Suprapubic skin (tissue), 4 donors: ENCODE measurements at regions not wholly inside any gene's neighbourhood (a gene's known extent, or its start where the extent isn't known, plus 50 kb on each side); places are given as distances from the start of the nearest gene placed in this dataset.

Experiments
- DNase-seq, 2 donors: peaks; one replicate each; pipeline ENCODE4 v3.0.0-alpha.2; 2019; ENCODE audit warnings: low spot score in 2 of 2
- H3K27ac ChIP-seq: fragments of 200-600 bp; sonication (generic); one replicate; pipeline ENCODE4 v1.5.1; 2019
- H3K27me3 ChIP-seq: fragments of 200-600 bp; sonication (generic); one replicate; pipeline ENCODE4 v1.5.1; 2019
- H3K36me3 ChIP-seq: fragments of 200-600 bp; sonication (generic); one replicate; pipeline ENCODE4 v1.5.1; 2019
- H3K4me1 ChIP-seq: fragments of 200-600 bp; sonication (generic); one replicate; pipeline ENCODE4 v1.5.1; 2019
- H3K4me3 ChIP-seq: fragments of 200-600 bp; sonication (generic); one replicate; pipeline ENCODE4 v1.5.1; 2019; ENCODE audit warnings: mild to moderate bottlenecking
- H3K9me3 ChIP-seq: fragments of 200-600 bp; sonication (generic); one replicate; pipeline ENCODE4 v1.5.1; 2019
- CTCF ChIP-seq, 2 donors: fragments of 200-600 bp in 1 of 2; fragments of 450-650 bp in 1 of 2; sonication (generic) in 1 of 2; IDR thresholded peaks; one replicate each; pipeline ENCODE4 v1.5.1; 2016 to 2019; ENCODE audit warnings: antibody characterized with exemption in 2 of 2, mild to moderate bottlenecking in 1 of 2, moderate library complexity in 1 of 2
- EP300 ChIP-seq: sonication (generic); formaldehyde crosslinking; IDR thresholded peaks from one replicate; pipeline ENCODE4 v1.6.1; 2017; ENCODE audit warnings: antibody characterized with exemption
- POLR2A ChIP-seq, 2 donors: fragments of 450-650 bp; IDR thresholded peaks; one replicate each; pipeline ENCODE4 v1.6.1; 2017; ENCODE audit warnings: antibody characterized with exemption in 2 of 2, mild to moderate bottlenecking in 2 of 2, moderate library complexity in 2 of 2
- POLR2AphosphoS5 ChIP-seq, 3 donors: sonication (generic); formaldehyde crosslinking; IDR thresholded peaks; one replicate each; pipeline ENCODE4 v1.6.1; 2017; ENCODE audit warnings: antibody characterized with exemption in 3 of 3
- WGBS: methylation state at CpG from one replicate; pipeline ENCODE4 v1.1.5; 2018; 5-methylcytosine and 5-hydroxymethylcytosine counted together

- no peak for TF ChIP-seq POLR2AphosphoS5 (IDR thresholded peaks at IDR 0.05)
- TF ChIP-seq EP300: no peak
- TF ChIP-seq POLR2A (IDR thresholded peaks at IDR 0.05): no peak
- no peak for TF ChIP-seq CTCF (IDR thresholded peaks at IDR 0.05)
- Histone ChIP-seq H3K36me3 (no peaks in the 10 kb centered on the region), H3K4me1 (no peaks in the 10 kb centered on the region), H3K4me3 (no peak overlapping the region), H3K27me3 (no peaks in the 10 kb centered on the region), H3K9me3 (no peaks in the 10 kb centered on the region), H3K27ac (no peak overlapping the region)
- 47% methylated on average over 3 of the region's 3 CpGs for WGBS
- DNase-seq: no peak
Measured at GRCh38 chr13:53382008-53382407, 353.4 kb downstream of the OLFM4 start.

- no peaks in the 10 kb centered on the region for H3K27me3 ChIP-seq
- 69% methylated on average over 2 of the region's 2 CpGs for WGBS
- H3K4me1 ChIP-seq: no peaks in the 10 kb centered on the region
- TF ChIP-seq POLR2AphosphoS5 (IDR thresholded peaks at IDR 0.05) (no peak), CTCF (IDR thresholded peaks at IDR 0.05) (no peak), EP300 (no peak), POLR2A (IDR thresholded peaks at IDR 0.05) (no peak)
- H3K27ac ChIP-seq: no peak overlapping the region
- H3K9me3 ChIP-seq: no peaks in the 10 kb centered on the region
- no peaks in the 10 kb centered on the region for H3K36me3 ChIP-seq
- H3K4me3 ChIP-seq: no peak overlapping the region
- no peak for DNase-seq
Measured at GRCh38 chr13:53398051-53398450, 369.4 kb downstream of the OLFM4 start.

GRCh38 chr13:53405616-53406015, 377.0 kb downstream of the OLFM4 start:
- no peak for TF ChIP-seq EP300
- no peak for TF ChIP-seq POLR2A (IDR thresholded peaks at IDR 0.05)
- no peak for TF ChIP-seq POLR2AphosphoS5 (IDR thresholded peaks at IDR 0.05)
- no peak for TF ChIP-seq CTCF (IDR thresholded peaks at IDR 0.05)
- H3K4me3 ChIP-seq: no peak overlapping the region
- no peak for DNase-seq
- 90% methylated on average over 8 of the region's 8 CpGs for WGBS
- no peaks in the 10 kb centered on the region for H3K4me1 ChIP-seq
- no peaks in the 10 kb centered on the region for H3K27me3 ChIP-seq
- no peak overlapping the region for H3K27ac ChIP-seq
- no peaks in the 10 kb centered on the region for H3K9me3 ChIP-seq
- H3K36me3 ChIP-seq: no peaks in the 10 kb centered on the region

- no peak for TF ChIP-seq POLR2AphosphoS5 (IDR thresholded peaks at IDR 0.05)
- no peak for TF ChIP-seq CTCF (IDR thresholded peaks at IDR 0.05)
- TF ChIP-seq EP300: no peak
- no peak for TF ChIP-seq POLR2A (IDR thresholded peaks at IDR 0.05)
- Histone ChIP-seq H3K36me3 (no peaks in the 10 kb centered on the region), H3K4me1 (no peaks in the 10 kb centered on the region), H3K27me3 (no peaks in the 10 kb centered on the region), H3K4me3 (no peak overlapping the region), H3K27ac (no peak overlapping the region), H3K9me3 (no peaks in the 10 kb centered on the region)
- DNase-seq: no peak
- 86% methylated on average over 8 of the region's 8 CpGs for WGBS
Measured at GRCh38 chr13:53408306-53408705, 379.7 kb downstream of the OLFM4 start.

GRCh38 chr13:53408847-53409568, 380.4 kb downstream of the OLFM4 start:
- no peak overlapping the region for H3K27ac ChIP-seq
- no peak for DNase-seq
- no peaks in the 10 kb centered on the region for H3K36me3 ChIP-seq
- no peak for TF ChIP-seq EP300
- TF ChIP-seq POLR2AphosphoS5 (IDR thresholded peaks at IDR 0.05): no peak
- TF ChIP-seq CTCF (IDR thresholded peaks at IDR 0.05): no peak
- TF ChIP-seq POLR2A (IDR thresholded peaks at IDR 0.05): no peak
- no peaks in the 10 kb centered on the region for H3K9me3 ChIP-seq
- H3K27me3 ChIP-seq: no peaks in the 10 kb centered on the region
- H3K4me3 ChIP-seq: no peak overlapping the region
- no peaks in the 10 kb centered on the region for H3K4me1 ChIP-seq
- 97% methylated on average over 21 of the region's 24 CpGs for WGBS
